ENCODE measurements at regions not wholly inside any gene's neighbourhood (a gene's known extent, or its start where the extent isn't known, plus 50 kb on each side); places are given as distances from the start of the nearest gene placed in this dataset.

DNA sequence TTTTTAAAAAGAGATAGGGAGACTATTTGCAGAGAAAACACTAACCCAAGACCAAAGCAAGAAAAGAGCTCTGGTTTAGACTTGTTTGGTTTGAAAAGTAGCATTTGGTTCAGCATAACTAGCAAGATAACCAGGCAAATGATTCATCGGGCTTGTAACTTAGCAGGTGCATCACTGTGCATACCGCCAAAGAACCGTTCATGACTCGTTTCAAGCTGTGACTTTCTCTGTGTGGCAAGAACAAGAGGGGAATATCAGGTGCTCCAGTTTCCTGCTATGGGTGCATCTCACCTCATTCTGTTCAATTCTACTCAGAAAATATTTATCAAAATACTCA lies 244.9 kb downstream of the ETAA1 start:
- H3K9me2 ChIP-seq (ENCODE audit: low read depth, low read length), result no peaks in the 10 kb centered on the region
- TF ChIP-seq EZH2 (IDR thresholded peaks at IDR 0.05; ENCODE audit: borderline replicate concordance, low read length) (no peak), CTCF (IDR thresholded peaks at IDR 0.05; ENCODE audit: low read length) (no peak)
- no peaks in the 10 kb centered on the region for H3K36me3 ChIP-seq (ENCODE audit: insufficient read depth, low read length)
- no peak overlapping the region for H3K9ac ChIP-seq (ENCODE audit: low read length)
- no peak overlapping the region for H3K4me3 ChIP-seq (ENCODE audit: low read depth, low read length, poor library complexity, severe bottlenecking)
- H3F3A ChIP-seq (ENCODE audit: insufficient read depth, low read length), result no peaks in the 10 kb centered on the region
- H3K4me1 ChIP-seq (ENCODE audit: insufficient read depth, low read length, severe bottlenecking), result no peaks in the 10 kb centered on the region
- no peak overlapping the region for H3K4me2 ChIP-seq (ENCODE audit: low read length)
- H3K27ac ChIP-seq (ENCODE audit: low read depth, low read length, poor library complexity, severe bottlenecking), result no peak overlapping the region
- no peaks in the 10 kb centered on the region for H3K27me3 ChIP-seq (ENCODE audit: insufficient read depth, low read length)
- H3K9me3 ChIP-seq (ENCODE audit: low read length), result peaks cover 5% of the 10 kb centered on the region
- H2AFZ ChIP-seq (ENCODE audit: low read length), result no peak overlapping the region
- H3K79me2 ChIP-seq (ENCODE audit: insufficient read depth, low read length), result no peaks in the 10 kb centered on the region
- no peaks in the 10 kb centered on the region for H4K20me1 ChIP-seq (ENCODE audit: insufficient read depth, low read length)

- Histone ChIP-seq H3K4me2 (ENCODE audit: low read length) (no peak overlapping the region), H3K36me3 (ENCODE audit: insufficient read depth, low read length) (no peaks in the 10 kb centered on the region), H3K9ac (ENCODE audit: low read length) (no peak overlapping the region), H3K4me1 (ENCODE audit: insufficient read depth, low read length, severe bottlenecking) (no peaks in the 10 kb centered on the region), H2AFZ (ENCODE audit: low read length) (no peak overlapping the region), H3K4me3 (ENCODE audit: low read depth, low read length, poor library complexity, severe bottlenecking) (no peak overlapping the region), H3F3A (ENCODE audit: insufficient read depth, low read length) (no peaks in the 10 kb centered on the region), H3K79me2 (ENCODE audit: insufficient read depth, low read length) (no peaks in the 10 kb centered on the region), H3K9me2 (ENCODE audit: low read depth, low read length) (no peaks in the 10 kb centered on the region), H4K20me1 (ENCODE audit: insufficient read depth, low read length) (no peaks in the 10 kb centered on the region), H3K27me3 (ENCODE audit: insufficient read depth, low read length) (no peaks in the 10 kb centered on the region), H3K27ac (ENCODE audit: low read depth, low read length, poor library complexity, severe bottlenecking) (no peak overlapping the region), H3K9me3 (ENCODE audit: low read length) (peaks cover 8% of the 10 kb centered on the region)
- TF ChIP-seq EZH2 (IDR thresholded peaks at IDR 0.05; ENCODE audit: borderline replicate concordance, low read length) (no peak), CTCF (IDR thresholded peaks at IDR 0.05; ENCODE audit: low read length) (no peak)
Observed at GRCh38 chr2:67642961-67643360, 245.8 kb downstream of the ETAA1 start.

- Histone ChIP-seq H3K4me2 (ENCODE audit: low read length) (no peak overlapping the region), H3K27ac (ENCODE audit: low read depth, low read length, poor library complexity, severe bottlenecking) (no peak overlapping the region), H3K36me3 (ENCODE audit: insufficient read depth, low read length) (no peaks in the 10 kb centered on the region)
Observed at GRCh38 chr2:67645280-67646138, 248.4 kb downstream of the ETAA1 start.

More at GRCh38 chr2:67645280-67646138, 248.4 kb downstream of the ETAA1 start:
- no peak for TF ChIP-seq CTCF (IDR thresholded peaks at IDR 0.05; ENCODE audit: low read length)
- TF ChIP-seq EZH2 (IDR thresholded peaks at IDR 0.05; ENCODE audit: borderline replicate concordance, low read length), result no peak
- Histone ChIP-seq H3K27me3 (ENCODE audit: insufficient read depth, low read length) (no peaks in the 10 kb centered on the region), H3K4me3 (ENCODE audit: low read depth, low read length, poor library complexity, severe bottlenecking) (no peak overlapping the region), H3K9me3 (ENCODE audit: low read length) (peaks cover 8% of the 10 kb centered on the region), H3F3A (ENCODE audit: insufficient read depth, low read length) (no peaks in the 10 kb centered on the region), H2AFZ (ENCODE audit: low read length) (no peak overlapping the region), H3K79me2 (ENCODE audit: insufficient read depth, low read length) (no peaks in the 10 kb centered on the region), H4K20me1 (ENCODE audit: insufficient read depth, low read length) (no peaks in the 10 kb centered on the region), H3K9ac (ENCODE audit: low read length) (no peak overlapping the region), H3K4me1 (ENCODE audit: insufficient read depth, low read length, severe bottlenecking) (no peaks in the 10 kb centered on the region), H3K9me2 (ENCODE audit: low read depth, low read length) (no peaks in the 10 kb centered on the region)

Data from OCI-LY1 (cell line).